ENCODE measurements at regions not wholly inside any gene's neighbourhood (a gene's known extent, or its start where the extent isn't known, plus 50 kb on each side); places are given as distances from the start of the nearest gene placed in this dataset.
"Not testable (repeated sequence)": the region's sequence is repeated elsewhere in the genome, so short reads cannot be mapped to it uniquely, and the experiment has no call there.

- no peak overlapping the region for H3K4me3 Mint-ChIP-seq
- H3K4me1 Mint-ChIP-seq = no peaks in the 10 kb centered on the region
- no peak overlapping the region for H3K27ac Mint-ChIP-seq
- ATAC-seq (no peak), DNase-seq (ENCODE audit: low spot score in 2 of 2) (no peak)
- H3K9me3 Mint-ChIP-seq = no peaks in the 10 kb centered on the region
- H3K36me3 Mint-ChIP-seq = no peaks in the 10 kb centered on the region
Measured at GRCh38 chrX:42832764-42833549, 55.0 kb upstream of the PPP1R2C start.

GRCh38 chrX:42833550-42833940 lies 55.6 kb upstream of the PPP1R2C start:
- not testable (repeated sequence) for H3K27ac Mint-ChIP-seq; H3K4me3 Mint-ChIP-seq; H3K9me3 Mint-ChIP-seq; DNase-seq (ENCODE audit: low spot score in 2 of 2); ATAC-seq; H3K36me3 Mint-ChIP-seq; H3K4me1 Mint-ChIP-seq

DNA sequence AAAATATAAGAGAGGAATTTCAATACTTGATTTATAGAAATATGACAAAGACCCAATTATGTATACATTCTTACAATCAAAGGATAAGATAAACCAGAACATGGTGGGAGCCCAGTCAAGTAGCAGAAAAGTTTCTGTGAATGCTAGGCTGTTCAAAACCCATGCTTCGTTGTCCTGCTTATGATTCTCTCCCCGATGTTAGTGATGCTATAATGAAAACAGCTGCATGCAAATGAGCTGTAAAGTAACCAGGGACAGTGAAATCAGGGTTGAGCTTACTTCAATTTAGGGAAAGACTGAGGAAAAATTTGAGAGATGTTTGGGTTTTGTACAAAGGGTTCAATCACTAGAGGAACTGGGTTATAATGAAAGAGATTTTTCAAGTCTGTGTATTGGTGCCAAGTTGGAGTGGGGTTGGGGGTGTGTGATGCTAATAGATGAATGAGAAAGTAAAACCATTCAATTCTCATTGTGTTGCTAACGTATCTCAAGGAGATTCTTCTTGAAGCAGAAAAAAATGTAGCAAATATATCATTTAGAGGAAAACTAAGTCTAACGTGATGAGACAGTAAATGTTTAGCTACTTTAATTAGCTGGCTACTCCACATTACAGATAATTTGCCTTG lies 59.3 kb upstream of the PPP1R2C start:
- ATAC-seq (no peak), DNase-seq (ENCODE audit: low spot score in 2 of 2) (no peak)
- Mint-ChIP-seq H3K9me3 (no peaks in the 10 kb centered on the region), H3K4me1 (no peaks in the 10 kb centered on the region), H3K27ac (no peak overlapping the region), H3K36me3 (no peaks in the 10 kb centered on the region), H3K4me3 (no peak overlapping the region)

- H3K4me3 Mint-ChIP-seq = no peak overlapping the region
- no peaks in the 10 kb centered on the region for H3K4me1 Mint-ChIP-seq
- peak; percentile 82 for ATAC-seq
- no peaks in the 10 kb centered on the region for H3K36me3 Mint-ChIP-seq
- DNase-seq (ENCODE audit: low spot score in 2 of 2) = no peak
- no peak overlapping the region for H3K27ac Mint-ChIP-seq
- H3K9me3 Mint-ChIP-seq = no peaks in the 10 kb centered on the region
Measured at GRCh38 chrX:42837747-42838146, 59.8 kb upstream of the PPP1R2C start.

DNA sequence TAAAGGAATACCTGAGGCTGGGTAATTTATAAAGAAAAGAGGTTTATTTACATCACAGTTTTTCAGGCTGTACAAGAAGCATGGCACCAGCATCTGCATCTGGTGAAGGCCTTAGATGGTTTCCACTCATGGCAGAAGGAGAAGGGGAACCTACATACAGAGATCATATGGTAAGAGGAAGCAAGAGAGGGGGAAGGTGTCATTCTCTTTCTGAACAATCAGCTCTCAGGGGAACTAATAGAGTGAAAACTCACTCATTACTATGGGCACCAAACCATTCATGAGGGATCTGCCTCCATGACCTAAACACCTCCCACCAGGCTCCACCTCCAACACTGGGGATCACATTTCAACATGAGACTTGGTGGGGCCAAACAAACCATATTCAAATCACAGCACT lies 61.7 kb upstream of the PPP1R2C start:
- Mint-ChIP-seq H3K4me1 (no peaks in the 10 kb centered on the region), H3K9me3 (no peaks in the 10 kb centered on the region), H3K27ac (no peak overlapping the region), H3K36me3 (no peaks in the 10 kb centered on the region), H3K4me3 (no peak overlapping the region)
- ATAC-seq (no peak), DNase-seq (ENCODE audit: low spot score in 2 of 2) (no peak)

DNA sequence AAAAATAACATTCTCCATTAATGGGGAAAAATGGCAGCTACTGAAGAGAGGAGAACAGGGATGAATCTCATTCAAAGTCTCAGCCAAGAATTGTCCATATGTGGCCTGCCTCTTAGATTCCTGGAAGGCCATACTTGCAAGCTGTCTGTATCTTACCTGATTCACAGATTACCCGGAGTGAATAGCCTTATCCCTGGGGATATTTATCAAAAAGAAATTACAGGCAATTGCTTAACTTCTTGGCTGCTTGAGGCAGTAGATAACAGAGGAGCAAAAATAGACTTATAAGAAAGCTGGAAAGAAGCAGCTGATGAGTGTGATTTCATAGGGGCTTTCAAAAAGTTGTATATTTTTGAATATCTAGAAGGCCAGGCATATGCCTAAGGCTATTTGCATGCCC lies 68.8 kb upstream of the PPP1R2C start:
- Mint-ChIP-seq H3K27ac (no peak overlapping the region), H3K36me3 (no peaks in the 10 kb centered on the region), H3K4me1 (no peaks in the 10 kb centered on the region), H3K4me3 (no peak overlapping the region), H3K9me3 (peaks cover 8% of the 10 kb centered on the region)
- no peak for ATAC-seq
- DNase-seq (ENCODE audit: low spot score in 2 of 2) = no peak

DNA sequence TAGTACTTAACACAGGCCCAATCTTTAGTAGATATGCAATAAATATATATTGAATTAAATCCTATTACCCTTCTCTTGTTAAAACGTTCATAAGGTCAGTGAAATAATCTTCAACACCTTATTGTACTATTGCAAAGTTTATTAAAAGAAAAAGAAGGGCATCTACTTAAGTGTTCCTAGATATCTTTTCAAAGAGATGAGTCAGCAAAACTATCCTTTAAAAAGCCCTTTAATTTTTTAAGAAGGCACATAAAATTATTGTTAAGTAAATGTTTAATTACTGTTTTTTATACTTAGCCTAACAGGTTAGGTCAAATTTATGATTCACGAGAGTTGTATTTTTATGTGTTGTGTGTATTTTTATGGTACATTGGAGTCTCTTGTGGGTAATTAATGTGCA lies 77.3 kb upstream of the PPP1R2C start:
- Mint-ChIP-seq H3K27ac (no peak overlapping the region), H3K36me3 (no peaks in the 10 kb centered on the region), H3K4me3 (no peak overlapping the region), H3K4me1 (no peaks in the 10 kb centered on the region), H3K9me3 (peaks cover 3% of the 10 kb centered on the region)
- no peak for ATAC-seq
- no peak for DNase-seq (ENCODE audit: low spot score in 2 of 2)

DNA sequence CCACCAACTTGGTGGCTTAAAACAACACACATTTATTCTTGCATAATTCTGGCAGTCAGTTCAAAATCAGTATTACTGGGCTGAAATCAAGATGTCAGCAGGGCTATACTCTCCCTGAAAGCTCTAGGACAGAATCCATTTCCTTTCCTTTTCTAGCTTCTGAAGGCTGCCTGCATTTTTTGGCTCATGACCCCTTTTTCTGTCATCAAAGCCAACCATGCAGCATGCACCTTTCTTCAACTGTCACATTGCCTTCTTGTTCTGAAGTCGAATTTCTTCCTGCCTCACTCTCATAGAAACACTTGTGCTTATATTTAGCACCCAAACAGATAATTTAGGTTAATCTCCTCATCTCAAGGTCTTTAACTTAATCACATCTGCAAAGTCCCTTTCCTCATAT lies 79.8 kb upstream of the PPP1R2C start:
- Mint-ChIP-seq H3K4me1 (no peaks in the 10 kb centered on the region), H3K27ac (no peak overlapping the region), H3K4me3 (no peak overlapping the region), H3K36me3 (no peaks in the 10 kb centered on the region), H3K9me3 (peaks cover 3% of the 10 kb centered on the region)
- ATAC-seq (no peak), DNase-seq (ENCODE audit: low spot score in 2 of 2) (no peak)

DNA sequence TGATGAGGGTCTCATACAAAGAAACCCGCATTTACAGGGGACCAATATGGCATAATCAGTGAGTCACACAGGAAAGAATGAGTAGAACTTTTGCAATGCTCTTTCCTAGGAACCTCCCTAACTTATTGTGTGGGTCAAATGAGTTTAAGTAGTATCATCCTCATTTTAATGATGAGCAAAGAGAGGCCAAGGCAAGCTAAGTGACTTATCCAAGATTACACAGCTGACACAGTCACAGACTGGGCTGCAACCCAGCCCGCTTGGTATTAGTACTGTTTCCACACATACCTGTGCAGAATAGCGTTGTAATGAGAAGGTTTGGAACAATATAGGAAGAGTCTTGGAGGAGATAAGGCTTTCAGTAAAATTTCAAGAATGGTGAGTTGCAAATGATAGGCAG lies 91.0 kb upstream of the PPP1R2C start:
- Mint-ChIP-seq H3K36me3 (no peaks in the 10 kb centered on the region), H3K9me3 (no peaks in the 10 kb centered on the region), H3K4me1 (peaks cover 24% of the 10 kb centered on the region), H3K27ac (peak overlapping the region; percentile 23), H3K4me3 (no peak overlapping the region)
- no peak for DNase-seq (ENCODE audit: low spot score in 2 of 2)
- ATAC-seq = peak; percentile 51

GRCh38 chrX:42869659-42870476 lies 91.9 kb upstream of the PPP1R2C start:
- peak in 1 of 2 donors; percentile 48 for DNase-seq (ENCODE audit: low spot score in 2 of 2)
- peak overlapping the region; percentile 79 for H3K27ac Mint-ChIP-seq
- no peaks in the 10 kb centered on the region for H3K9me3 Mint-ChIP-seq
- H3K36me3 Mint-ChIP-seq = no peaks in the 10 kb centered on the region
- peaks cover 24% of the 10 kb centered on the region for H3K4me1 Mint-ChIP-seq
- ATAC-seq = peak; percentile 85
- H3K4me3 Mint-ChIP-seq = no peak overlapping the region

DNA sequence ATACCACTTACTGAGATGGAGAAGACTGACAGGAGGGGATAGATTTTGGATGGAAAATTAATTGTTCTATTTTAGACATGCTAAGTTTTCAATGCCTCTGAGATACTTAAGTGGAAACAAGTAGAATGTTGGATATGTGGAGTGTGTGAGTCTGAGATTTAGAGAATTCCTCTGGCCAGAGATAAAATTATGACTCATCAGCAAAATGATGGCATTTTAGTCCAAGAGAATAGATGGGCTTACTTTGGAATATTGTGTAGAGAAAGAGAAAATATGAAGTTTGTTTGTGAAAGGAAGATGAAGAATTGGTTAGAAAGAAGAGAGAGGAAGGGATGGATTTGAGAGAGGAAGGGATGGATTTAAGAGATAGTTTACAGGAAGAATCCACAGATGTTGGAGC lies 108.6 kb upstream of the PPP1R2C start:
- H3K4me1 Mint-ChIP-seq = no peaks in the 10 kb centered on the region
- no peak for DNase-seq (ENCODE audit: low spot score in 2 of 2)
- H3K9me3 Mint-ChIP-seq = no peaks in the 10 kb centered on the region
- no peak for ATAC-seq
- no peak overlapping the region for H3K4me3 Mint-ChIP-seq
- no peaks in the 10 kb centered on the region for H3K36me3 Mint-ChIP-seq
- no peak overlapping the region for H3K27ac Mint-ChIP-seq

- H3K4me3 Mint-ChIP-seq = no peak overlapping the region
- H3K27ac Mint-ChIP-seq = no peak overlapping the region
- ATAC-seq (no peak), DNase-seq (ENCODE audit: low spot score in 2 of 2) (no peak)
- H3K9me3 Mint-ChIP-seq = no peaks in the 10 kb centered on the region
- no peaks in the 10 kb centered on the region for H3K36me3 Mint-ChIP-seq
- peaks cover 12% of the 10 kb centered on the region for H3K4me1 Mint-ChIP-seq
Measured at GRCh38 chrX:42900947-42901346, 123.0 kb upstream of the PPP1R2C start.

DNA sequence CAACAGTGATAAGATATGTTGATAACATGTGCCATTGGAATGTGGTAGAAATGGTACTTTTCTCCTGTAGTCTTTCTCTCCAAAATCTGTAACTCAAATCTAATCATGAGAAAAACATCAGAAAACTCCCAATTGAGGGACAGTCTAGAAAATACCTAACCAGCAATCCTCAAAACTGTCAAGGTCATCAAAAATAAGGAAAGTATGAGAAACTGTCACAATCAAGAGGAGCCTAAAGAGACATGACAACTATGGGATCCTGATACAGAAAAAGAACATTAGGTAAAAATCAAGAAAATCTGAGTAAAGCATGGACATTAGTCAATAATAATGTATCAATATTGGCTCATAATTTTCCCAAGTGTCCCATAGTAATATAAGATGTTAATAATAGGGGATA lies 124.5 kb upstream of the PPP1R2C start:
- DNase-seq (ENCODE audit: low spot score in 2 of 2) (no peak), ATAC-seq (no peak)
- no peak overlapping the region for H3K27ac Mint-ChIP-seq
- H3K4me1 Mint-ChIP-seq = peaks cover 12% of the 10 kb centered on the region
- no peak overlapping the region for H3K4me3 Mint-ChIP-seq
- no peaks in the 10 kb centered on the region for H3K9me3 Mint-ChIP-seq
- H3K36me3 Mint-ChIP-seq = no peaks in the 10 kb centered on the region

GRCh38 chrX:42920752-42921151 lies 142.8 kb upstream of the PPP1R2C start:
- Mint-ChIP-seq H3K36me3 (no peaks in the 10 kb centered on the region), H3K9me3 (peaks cover 18% of the 10 kb centered on the region), H3K4me1 (no peaks in the 10 kb centered on the region), H3K27ac (peak overlapping the region; percentile 17), H3K4me3 (no peak overlapping the region)
- no peak for DNase-seq (ENCODE audit: low spot score in 2 of 2)
- ATAC-seq = no peak

DNA sequence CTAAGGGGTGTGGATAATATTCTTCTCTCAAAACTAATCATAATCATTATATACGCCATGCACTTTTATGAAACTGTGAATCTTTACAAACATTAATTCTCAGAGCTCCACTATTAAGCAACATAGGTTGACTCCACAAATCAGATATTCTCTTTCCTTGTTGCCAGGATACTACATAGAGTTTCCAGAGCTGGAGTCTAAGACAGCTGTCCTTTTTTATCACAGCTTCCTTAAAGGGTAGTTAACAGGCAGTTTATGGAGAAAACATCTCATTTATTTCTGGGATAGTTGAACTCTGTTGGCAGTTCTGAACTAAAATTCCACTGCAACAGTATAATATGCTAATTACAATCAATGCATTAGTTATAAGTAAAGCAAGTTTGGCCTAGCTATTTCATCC lies 152.1 kb upstream of the PPP1R2C start:
- ATAC-seq (no peak), DNase-seq (ENCODE audit: low spot score in 2 of 2) (no peak)
- Mint-ChIP-seq H3K27ac (no peak overlapping the region), H3K4me1 (peaks cover 17% of the 10 kb centered on the region), H3K36me3 (no peaks in the 10 kb centered on the region), H3K4me3 (no peak overlapping the region), H3K9me3 (no peaks in the 10 kb centered on the region)

DNA sequence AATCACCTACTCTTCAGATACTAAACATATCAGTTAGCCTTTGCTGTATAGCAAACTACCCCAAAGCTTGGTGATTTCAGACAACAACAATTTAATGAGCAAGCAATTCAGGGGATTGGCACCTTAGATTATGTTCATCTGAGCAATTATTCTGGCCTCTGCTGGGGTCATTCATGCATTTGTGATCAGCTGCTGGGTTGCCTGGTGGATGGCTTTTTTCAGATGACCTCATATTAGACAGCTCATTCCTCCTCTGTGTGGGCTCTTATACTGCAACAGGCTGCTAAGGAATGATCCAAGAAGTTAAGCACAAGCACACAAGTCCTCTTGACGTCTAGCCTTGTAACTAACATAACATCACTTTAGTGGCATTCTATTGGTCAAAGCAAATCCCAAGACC lies 153.0 kb upstream of the PPP1R2C start:
- Mint-ChIP-seq H3K9me3 (no peaks in the 10 kb centered on the region), H3K36me3 (no peaks in the 10 kb centered on the region), H3K27ac (peak overlapping the region; percentile 40), H3K4me1 (peaks cover 17% of the 10 kb centered on the region), H3K4me3 (no peak overlapping the region)
- no peak for ATAC-seq
- DNase-seq (ENCODE audit: low spot score in 2 of 2) = no peak
